ENCODE measurements at regions not wholly inside any gene's neighbourhood (a gene's known extent, or its start where the extent isn't known, plus 50 kb on each side); places are given as distances from the start of the nearest gene placed in this dataset.

DNA sequence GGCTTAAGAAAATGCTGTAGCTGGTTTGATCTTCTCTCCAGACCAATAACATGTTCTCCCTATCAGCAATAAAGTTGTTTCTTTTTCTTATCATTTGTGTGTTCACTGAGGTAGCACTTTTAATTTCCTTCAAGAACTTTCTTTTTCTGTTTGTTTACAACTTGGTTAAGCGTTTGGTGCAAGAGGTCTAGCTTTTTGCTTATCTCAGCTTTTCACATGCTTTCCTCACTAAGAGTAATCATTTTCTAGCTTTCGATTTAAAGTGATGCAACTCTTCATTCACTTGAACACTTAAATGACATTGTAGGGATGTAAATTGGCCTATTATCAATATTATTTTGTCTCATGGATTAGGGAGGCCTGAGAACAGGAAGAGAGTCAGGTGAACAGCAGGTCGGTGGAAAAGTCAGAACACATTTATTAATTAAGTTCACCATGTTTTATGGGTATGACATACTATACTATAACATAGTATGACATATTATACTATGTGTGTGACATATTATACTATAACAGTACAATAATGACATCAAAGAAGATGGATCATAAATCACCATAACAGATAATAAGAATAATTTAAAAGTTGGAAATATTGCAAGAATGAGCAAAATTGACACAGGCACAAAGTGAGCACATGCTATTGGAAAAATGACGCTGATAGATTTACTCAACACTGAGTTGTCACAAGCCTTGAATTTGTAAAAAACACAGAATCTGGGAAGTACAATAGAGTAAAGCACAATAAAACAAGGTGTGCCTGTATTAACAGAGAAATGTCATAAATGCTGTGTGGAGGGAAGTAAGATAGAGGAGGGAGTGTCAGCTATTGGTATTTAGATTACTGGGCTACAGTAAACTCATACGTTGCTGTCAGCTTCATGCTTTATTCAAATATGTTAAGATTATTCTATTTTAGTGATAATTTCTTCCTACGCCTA, 218.6 kb upstream of the SLC7A11 start:
- no peak for TF ChIP-seq EP300 (IDR thresholded peaks at IDR 0.05)
- no peak for TF ChIP-seq POLR2A (IDR thresholded peaks at IDR 0.05; ENCODE audit: low read depth)

All from esophagus muscularis mucosa (tissue), 2 donors.